HEK293 (cell line): ENCODE measurements at regions not wholly inside any gene's neighbourhood (a gene's known extent, or its start where the extent isn't known, plus 50 kb on each side); places are given as distances from the start of the nearest gene placed in this dataset.

Experiments
- ZBTB1 ChIP-seq: fragments of 450-650 bp; formaldehyde crosslinking; IDR thresholded peaks from 2 replicates; pipeline ENCODE4 v1.5.1; 2016; ENCODE audit warnings: missing biosample characterization, missing genetic modification characterization
- ZNF707 ChIP-seq: fragments of 450-650 bp; formaldehyde crosslinking; IDR thresholded peaks from 2 replicates; pipeline ENCODE4 v1.5.1; 2016; ENCODE audit warnings: missing biosample characterization, missing genetic modification characterization

DNA sequence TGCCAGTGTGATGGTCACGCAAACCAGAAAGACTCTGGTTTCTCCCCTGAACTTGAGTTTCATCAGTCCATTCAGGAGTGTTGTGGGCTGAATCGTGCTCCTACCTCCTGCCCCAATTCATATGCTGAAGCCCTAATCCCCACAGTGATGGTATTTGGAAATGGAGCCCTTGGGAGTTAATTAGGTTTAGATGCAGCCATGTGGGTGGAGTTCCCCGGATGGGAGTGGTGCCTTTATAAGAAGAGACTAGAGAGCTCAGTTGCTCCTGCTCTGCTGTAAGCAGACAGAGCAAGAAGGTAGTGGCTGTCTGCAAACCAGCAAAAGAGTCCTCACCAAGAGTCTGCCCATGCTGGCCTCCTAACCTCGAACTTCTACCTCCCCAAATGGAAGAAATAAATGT lies 160.3 kb upstream of the DYNLRB2 start:
- TF ChIP-seq ZBTB1 (tag by site-specific recombination) (no peak), ZNF707 (tag by site-specific recombination) (no peak)
